Fibroblast of mammary gland (primary cell): ENCODE measurements at regions not wholly inside any gene's neighbourhood (a gene's known extent, or its start where the extent isn't known, plus 50 kb on each side); places are given as distances from the start of the nearest gene placed in this dataset.
"Not testable (repeated sequence)": the region's sequence is repeated elsewhere in the genome, so short reads cannot be mapped to it uniquely, and the experiment has no call there.

Source experiments
- DNase-seq: peaks from one replicate; pipeline ENCODE4 v3.0.0-alpha.2; 2010; ENCODE audit warnings: low read depth
- H3K4me3 ChIP-seq: 2 replicates; pipeline ENCODE4 v1.5.1; 2011; ENCODE audit warnings: low read depth, mild to moderate bottlenecking, low read length, moderate library complexity; ENCODE audit not compliant: control insufficient read depth
- TF ChIP-seq, protein P1 (sequence below): conservative IDR thresholded peaks from 2 replicates; pipeline ENCODE4 v1.5.1; 2011; ENCODE audit warnings: low read depth, low read length, inconsistent platforms; ENCODE audit not compliant: control insufficient read depth, insufficient read depth

DNA sequence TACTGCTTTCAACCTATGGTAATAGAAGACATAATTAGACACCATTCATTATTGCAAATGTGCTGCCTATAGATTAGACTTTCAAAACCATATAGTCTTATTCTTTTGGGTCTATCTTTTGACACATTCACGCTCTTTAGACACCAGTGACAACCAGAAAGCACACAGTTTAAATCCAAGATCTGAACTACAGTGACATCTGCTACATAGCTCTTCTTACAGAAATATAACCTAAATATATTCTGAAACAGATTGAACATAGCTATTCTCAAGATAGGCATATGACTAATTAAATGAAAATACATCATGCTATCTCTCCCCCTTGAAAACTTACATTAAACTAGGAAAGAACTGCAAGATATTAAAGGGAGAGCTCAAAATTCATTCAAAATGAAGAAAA lies 514.2 kb upstream of the SLITRK6 start:
- no peak for DNase-seq
- TF ChIP-seq, protein P1, sequence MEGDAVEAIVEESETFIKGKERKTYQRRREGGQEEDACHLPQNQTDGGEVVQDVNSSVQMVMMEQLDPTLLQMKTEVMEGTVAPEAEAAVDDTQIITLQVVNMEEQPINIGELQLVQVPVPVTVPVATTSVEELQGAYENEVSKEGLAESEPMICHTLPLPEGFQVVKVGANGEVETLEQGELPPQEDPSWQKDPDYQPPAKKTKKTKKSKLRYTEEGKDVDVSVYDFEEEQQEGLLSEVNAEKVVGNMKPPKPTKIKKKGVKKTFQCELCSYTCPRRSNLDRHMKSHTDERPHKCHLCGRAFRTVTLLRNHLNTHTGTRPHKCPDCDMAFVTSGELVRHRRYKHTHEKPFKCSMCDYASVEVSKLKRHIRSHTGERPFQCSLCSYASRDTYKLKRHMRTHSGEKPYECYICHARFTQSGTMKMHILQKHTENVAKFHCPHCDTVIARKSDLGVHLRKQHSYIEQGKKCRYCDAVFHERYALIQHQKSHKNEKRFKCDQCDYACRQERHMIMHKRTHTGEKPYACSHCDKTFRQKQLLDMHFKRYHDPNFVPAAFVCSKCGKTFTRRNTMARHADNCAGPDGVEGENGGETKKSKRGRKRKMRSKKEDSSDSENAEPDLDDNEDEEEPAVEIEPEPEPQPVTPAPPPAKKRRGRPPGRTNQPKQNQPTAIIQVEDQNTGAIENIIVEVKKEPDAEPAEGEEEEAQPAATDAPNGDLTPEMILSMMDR = no peak
- H3K4me3 ChIP-seq = no peak overlapping the region

DNA sequence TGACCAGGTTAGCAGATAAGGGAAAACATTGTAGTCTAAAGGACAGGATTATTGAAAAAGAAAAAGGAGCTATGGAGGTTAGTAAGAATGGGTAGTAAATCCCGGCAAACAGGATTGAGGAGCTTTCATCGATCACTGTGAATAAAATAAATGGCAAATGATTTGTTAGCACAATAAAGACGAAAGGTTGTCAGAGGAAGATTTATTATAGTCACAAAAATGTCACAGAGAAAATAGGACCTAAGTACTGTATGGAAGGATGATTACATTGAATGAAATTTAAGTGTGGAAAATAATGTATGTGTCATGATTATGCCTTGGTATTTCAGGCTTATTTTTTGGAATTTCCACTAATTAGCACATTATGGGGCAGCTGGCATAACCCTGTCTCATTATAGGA lies 519.2 kb upstream of the SLITRK6 start:
- TF ChIP-seq, protein P1 = no peak

DNA sequence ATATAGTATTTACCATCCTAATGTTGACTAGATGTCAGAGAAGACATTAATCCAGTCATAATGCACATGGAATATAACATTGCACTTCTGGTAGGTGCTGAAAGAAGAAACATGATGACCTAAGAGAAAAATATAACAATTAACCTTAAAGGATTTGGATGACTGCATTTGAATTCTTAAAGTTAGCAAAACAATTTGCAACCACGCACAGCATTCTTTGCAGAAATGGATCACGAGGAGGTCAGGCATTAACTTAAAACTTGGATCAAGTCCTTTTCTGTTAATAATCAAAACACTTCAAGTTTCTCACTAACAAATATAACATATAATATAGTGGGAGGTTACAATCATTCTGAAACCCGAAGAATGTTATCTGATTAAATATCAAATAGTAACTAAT lies 525.0 kb upstream of the SLITRK6 start:
- DNase-seq = no peak

More for the DNA sequence above, 519.2 kb upstream of the SLITRK6 start:
- no peak for DNase-seq
- no peak overlapping the region for H3K4me3 ChIP-seq

DNA sequence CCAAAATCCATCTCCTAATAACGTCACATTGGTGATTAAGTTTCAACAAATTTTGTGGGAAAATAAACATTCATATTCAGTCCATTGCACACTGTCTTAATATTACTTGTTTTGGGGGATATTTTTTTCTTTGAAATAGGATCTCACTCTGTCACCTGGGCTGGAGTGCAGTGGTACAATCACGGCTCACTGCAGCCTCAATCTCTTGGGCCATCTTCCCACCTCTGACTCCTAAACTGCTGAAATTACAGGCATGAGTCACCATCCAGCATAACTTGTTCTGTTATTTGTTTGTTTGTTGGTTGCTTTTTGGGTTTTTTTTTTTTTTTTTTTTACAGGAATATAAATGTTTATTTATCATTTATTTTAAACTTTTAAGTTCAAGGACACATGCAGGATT lies 556.1 kb upstream of the SLITRK6 start:
- TF ChIP-seq, protein P1 = no peak
- no peak for DNase-seq
- H3K4me3 ChIP-seq = no peak overlapping the region

More for the DNA sequence above, 525.0 kb upstream of the SLITRK6 start:
- no peak overlapping the region for H3K4me3 ChIP-seq
- TF ChIP-seq, protein P1 = no peak

DNA sequence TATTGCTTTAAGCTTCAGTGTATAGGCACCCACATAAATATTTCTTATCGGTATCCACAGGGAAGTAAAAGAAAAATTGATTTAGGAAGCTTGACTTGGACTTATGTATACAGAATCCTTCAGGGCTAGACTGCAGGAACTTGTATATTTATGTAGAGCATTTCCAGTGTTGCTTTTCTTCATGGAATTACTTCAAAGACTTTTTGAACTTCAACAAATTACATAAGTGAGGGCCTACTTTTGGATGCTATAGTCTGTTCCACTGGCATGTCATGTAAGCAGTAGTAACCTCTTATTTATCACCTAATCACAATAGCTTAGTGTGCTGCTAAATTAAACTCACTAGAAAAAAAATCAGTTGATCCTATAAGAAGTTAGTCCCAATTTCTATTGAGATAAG lies 557.9 kb upstream of the SLITRK6 start:
- no peak for DNase-seq
- no peak overlapping the region for H3K4me3 ChIP-seq
- TF ChIP-seq, protein P1 = no peak

DNA sequence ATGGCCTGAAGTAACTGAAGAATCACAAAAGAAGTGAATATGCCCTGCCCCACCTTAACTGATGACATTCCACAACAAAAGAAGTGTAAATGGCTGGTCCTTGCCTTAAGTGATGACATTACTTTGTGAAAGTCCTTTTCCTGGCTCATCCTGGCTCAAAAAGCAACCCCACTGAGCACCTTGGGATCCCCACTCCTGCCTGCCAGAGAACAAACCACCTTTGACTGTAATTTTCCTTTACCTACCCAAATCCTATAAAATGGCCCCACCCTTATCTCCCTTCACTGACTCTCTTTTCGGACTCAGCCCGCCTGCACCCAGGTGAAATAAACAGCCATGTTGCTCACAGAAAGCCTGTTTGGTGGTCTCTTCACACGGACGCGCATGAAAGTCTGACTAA lies 564.5 kb upstream of the SLITRK6 start:
- not testable (repeated sequence) for DNase-seq

DNA sequence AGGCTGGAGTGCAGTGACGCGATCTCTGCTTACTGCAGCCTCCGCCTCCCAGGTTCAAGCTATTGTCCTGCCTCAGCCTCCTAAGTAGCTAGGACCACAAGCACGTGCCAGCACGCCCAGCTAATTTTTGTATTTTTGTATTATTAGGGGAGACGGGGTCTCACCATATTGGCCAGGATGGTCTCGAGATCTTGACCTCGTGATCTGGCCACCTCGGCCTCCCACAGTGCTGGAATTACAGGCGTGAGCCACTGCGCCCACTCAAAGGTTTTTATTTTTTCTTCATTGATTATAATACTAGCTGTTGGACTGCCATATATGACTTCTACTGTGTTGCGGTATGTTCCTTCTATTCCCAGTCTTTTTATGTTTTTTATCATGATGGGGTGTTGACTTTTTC lies 569.7 kb upstream of the SLITRK6 start:
- no peak for DNase-seq
- H3K4me3 ChIP-seq = no peak overlapping the region
- TF ChIP-seq, protein P1 = no peak

More for the DNA sequence above, 564.5 kb upstream of the SLITRK6 start:
- not testable (repeated sequence) for H3K4me3 ChIP-seq
